ENCODE measurements at regions not wholly inside any gene's neighbourhood (a gene's known extent, or its start where the extent isn't known, plus 50 kb on each side); places are given as distances from the start of the nearest gene placed in this dataset.
"Not testable (repeated sequence)": the region's sequence is repeated elsewhere in the genome, so short reads cannot be mapped to it uniquely, and the experiment has no call there.

- DNase-seq (ENCODE audit: low read depth in 1 of 2, low spot score in 1 of 2) = no peak
Observed at GRCh38 chr10:130709415-130709814, 573.2 kb downstream of the GLRX3 start.

- no peak for DNase-seq (ENCODE audit: low read depth in 1 of 2, low spot score in 1 of 2)
Observed at GRCh38 chr10:130711072-130711471, 574.9 kb downstream of the GLRX3 start.

GRCh38 chr10:130713135-130713534 lies 576.9 kb downstream of the GLRX3 start:
- no peak for DNase-seq (ENCODE audit: low read depth in 1 of 2, low spot score in 1 of 2)

GRCh38 chr10:130713731-130714130 lies 577.5 kb downstream of the GLRX3 start:
- no peak for DNase-seq (ENCODE audit: low read depth in 1 of 2, low spot score in 1 of 2)

GRCh38 chr10:130714742-130715467 lies 578.7 kb downstream of the GLRX3 start:
- no peak for DNase-seq (ENCODE audit: low read depth in 1 of 2, low spot score in 1 of 2)

GRCh38 chr10:130715686-130716670 lies 579.8 kb downstream of the GLRX3 start:
- DNase-seq (ENCODE audit: low read depth in 1 of 2, low spot score in 1 of 2) = no peak

GRCh38 chr10:130717083-130717482 lies 580.9 kb downstream of the GLRX3 start:
- DNase-seq (ENCODE audit: low read depth in 1 of 2, low spot score in 1 of 2) = no peak

GRCh38 chr10:130718744-130719447 lies 582.7 kb downstream of the GLRX3 start:
- not testable (repeated sequence) for DNase-seq (ENCODE audit: low read depth in 1 of 2, low spot score in 1 of 2)

GRCh38 chr10:130719448-130719752 lies 583.2 kb downstream of the GLRX3 start:
- no peak for DNase-seq (ENCODE audit: low read depth in 1 of 2, low spot score in 1 of 2)

GRCh38 chr10:130720235-130720634 lies 584.0 kb downstream of the GLRX3 start:
- no peak for DNase-seq (ENCODE audit: low read depth in 1 of 2, low spot score in 1 of 2)

- no peak for DNase-seq (ENCODE audit: low read depth in 1 of 2, low spot score in 1 of 2)
Observed at GRCh38 chr10:130721971-130722370, 585.8 kb downstream of the GLRX3 start.

GRCh38 chr10:130723704-130724103 lies 587.5 kb downstream of the GLRX3 start:
- DNase-seq (ENCODE audit: low read depth in 1 of 2, low spot score in 1 of 2) = no peak

- no peak for DNase-seq (ENCODE audit: low read depth in 1 of 2, low spot score in 1 of 2)
Observed at GRCh38 chr10:130725474-130725970, 586.0 kb downstream of the TCERG1L start.

GRCh38 chr10:130726996-130727725 lies 584.4 kb downstream of the TCERG1L start:
- no peak for DNase-seq (ENCODE audit: low read depth in 1 of 2, low spot score in 1 of 2)

- DNase-seq (ENCODE audit: low read depth in 1 of 2, low spot score in 1 of 2) = no peak
Observed at GRCh38 chr10:130727766-130728490, 583.6 kb downstream of the TCERG1L start.

GRCh38 chr10:130728531-130729215 lies 582.8 kb downstream of the TCERG1L start:
- no peak for DNase-seq (ENCODE audit: low read depth in 1 of 2, low spot score in 1 of 2)

- no peak for DNase-seq (ENCODE audit: low read depth in 1 of 2, low spot score in 1 of 2)
Observed at GRCh38 chr10:130729876-130730275, 581.6 kb downstream of the TCERG1L start.

GRCh38 chr10:130737186-130737585 lies 574.3 kb downstream of the TCERG1L start:
- DNase-seq (ENCODE audit: low read depth in 1 of 2, low spot score in 1 of 2) = no peak

- DNase-seq (ENCODE audit: low read depth in 1 of 2, low spot score in 1 of 2) = no peak
Observed at GRCh38 chr10:130737621-130738020, 573.9 kb downstream of the TCERG1L start.
